ENCODE measurements at regions not wholly inside any gene's neighbourhood (a gene's known extent, or its start where the extent isn't known, plus 50 kb on each side); places are given as distances from the start of the nearest gene placed in this dataset.

DNA sequence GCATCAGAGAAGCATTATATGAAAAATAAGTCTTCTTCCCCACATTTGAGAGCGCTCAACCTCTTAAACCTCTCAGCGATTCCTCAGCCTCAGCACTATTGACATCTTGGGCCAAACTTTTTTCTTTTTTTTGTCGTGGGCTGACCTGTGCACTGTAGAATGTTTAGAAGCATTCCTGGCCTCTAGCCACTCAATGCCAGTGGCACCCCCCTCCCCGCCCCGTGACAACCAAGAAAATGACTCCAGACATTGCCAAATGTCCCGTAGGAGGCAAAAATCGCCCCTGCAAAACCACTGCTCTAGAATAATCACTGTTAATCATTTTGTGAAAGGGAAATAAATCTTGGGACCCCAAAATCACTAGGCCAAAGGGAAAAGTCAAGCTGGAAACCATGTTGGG lies 129.1 kb upstream of the BOD1 start:
- Histone ChIP-seq H3K14ac (ENCODE audit: insufficient read depth, low read length) (no peak overlapping the region), H2BK15ac (ENCODE audit: low read depth, low read length) (no peak overlapping the region), H4K8ac (replicated peaks; ENCODE audit: insufficient read length, low read depth, low read length) (no peak overlapping the region), H3K56ac (ENCODE audit: insufficient read length, low read depth, low read length) (no peak overlapping the region), H4K91ac (ENCODE audit: insufficient read length, low read depth, low read length) (no peak overlapping the region), H2BK12ac (ENCODE audit: insufficient read length, low read depth, low read length) (no peak overlapping the region), H3K27ac (ENCODE audit: insufficient read length, low read depth, low read length) (peak overlapping the region; percentile 61), H4K20me1 (ENCODE audit: control insufficient read depth, insufficient read depth, insufficient read length) (no peaks in the 10 kb centered on the region), H2AFZ (ENCODE audit: low read length) (no peak overlapping the region), H3K79me1 (ENCODE audit: insufficient read depth, low read depth, low read length, poor library complexity, severe bottlenecking) (no peaks in the 10 kb centered on the region), H3K23me2 (ENCODE audit: insufficient read length, low read depth, low read length, poor library complexity, severe bottlenecking) (no peaks in the 10 kb centered on the region), H3K27me3 (ENCODE audit: insufficient read depth, low read length) (no peaks in the 10 kb centered on the region), H3K23ac (ENCODE audit: insufficient read length, low read depth, low read length) (no peak overlapping the region), H3K79me2 (ENCODE audit: insufficient read depth, low read length) (no peaks in the 10 kb centered on the region), H2AK5ac (ENCODE audit: insufficient read length, low read length) (no peak overlapping the region), H2BK120ac (ENCODE audit: low read depth, low read length, poor library complexity, severe bottlenecking) (no peak overlapping the region), H3K4me1 (ENCODE audit: insufficient read depth, low read length) (peaks cover 10% of the 10 kb centered on the region; the same call in 1 of the 2 replicates), H3K9me3 (ENCODE audit: control insufficient read depth, low read depth, low read length) (no peaks in the 10 kb centered on the region), H3T11ph (ENCODE audit: low read length) (peak overlapping the region; percentile 74), H4K5ac (ENCODE audit: insufficient read length, low read depth, low read length) (no peak overlapping the region), H2BK20ac (ENCODE audit: low read depth, low read length, poor library complexity, severe bottlenecking) (no peak overlapping the region), H3K18ac (ENCODE audit: insufficient read length, low read depth, low read length) (no peak overlapping the region), H3K4ac (ENCODE audit: low read depth, low read length) (no peak overlapping the region), H3K4me2 (ENCODE audit: insufficient read depth, insufficient read length, low read length) (peak overlapping the region; percentile 44), H3K9ac (ENCODE audit: extremely low read depth, insufficient read length, low read length) (no peak overlapping the region), H2BK5ac (ENCODE audit: insufficient read length, low read length) (no peak overlapping the region)
- H3K27ac Mint-ChIP-seq: peak overlapping the region; percentile 81 to 95 (median 89)
- H3K4me1 Mint-ChIP-seq: peaks cover 50 to 57% of the 10 kb centered on the region in 2 experiments
- peaks cover 0 to 6% (median 4%) of the 10 kb centered on the region in 3 experiments; a peak in 4 of 7 replicates for H3K36me3 Mint-ChIP-seq (ENCODE audit: insufficient read depth in 1 of 3, low read depth in 3 of 3)
- TF ChIP-seq, protein P1, sequence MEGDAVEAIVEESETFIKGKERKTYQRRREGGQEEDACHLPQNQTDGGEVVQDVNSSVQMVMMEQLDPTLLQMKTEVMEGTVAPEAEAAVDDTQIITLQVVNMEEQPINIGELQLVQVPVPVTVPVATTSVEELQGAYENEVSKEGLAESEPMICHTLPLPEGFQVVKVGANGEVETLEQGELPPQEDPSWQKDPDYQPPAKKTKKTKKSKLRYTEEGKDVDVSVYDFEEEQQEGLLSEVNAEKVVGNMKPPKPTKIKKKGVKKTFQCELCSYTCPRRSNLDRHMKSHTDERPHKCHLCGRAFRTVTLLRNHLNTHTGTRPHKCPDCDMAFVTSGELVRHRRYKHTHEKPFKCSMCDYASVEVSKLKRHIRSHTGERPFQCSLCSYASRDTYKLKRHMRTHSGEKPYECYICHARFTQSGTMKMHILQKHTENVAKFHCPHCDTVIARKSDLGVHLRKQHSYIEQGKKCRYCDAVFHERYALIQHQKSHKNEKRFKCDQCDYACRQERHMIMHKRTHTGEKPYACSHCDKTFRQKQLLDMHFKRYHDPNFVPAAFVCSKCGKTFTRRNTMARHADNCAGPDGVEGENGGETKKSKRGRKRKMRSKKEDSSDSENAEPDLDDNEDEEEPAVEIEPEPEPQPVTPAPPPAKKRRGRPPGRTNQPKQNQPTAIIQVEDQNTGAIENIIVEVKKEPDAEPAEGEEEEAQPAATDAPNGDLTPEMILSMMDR (conservative IDR thresholded peaks at IDR 0.05): no peak
- WGBS (ENCODE audit: extremely low coverage, insufficient read length, low lambda C conversion rate): no CpG with 5 or more reads among the region's 7 CpGs
- no peak for DNase-seq
- no peaks in the 10 kb centered on the region; a peak in 1 of 5 replicates for H3K9me3 Mint-ChIP-seq
- H3K4me3 Mint-ChIP-seq: peak overlapping the region; percentile 45 to 67
- H3K27me3 Mint-ChIP-seq (ENCODE audit: low read depth): no peaks in the 10 kb centered on the region; the same call in 1 of the 2 replicates

Measured in H9 (cell line).